GM12878 (cell line): ENCODE measurements at regions not wholly inside any gene's neighbourhood (a gene's known extent, or its start where the extent isn't known, plus 50 kb on each side); places are given as distances from the start of the nearest gene placed in this dataset.
A peak's percentile ranks its signal among the peaks of the same experiment; 100 is the strongest.

Experiments
- CBFB ChIP-seq: IDR thresholded peaks from 2 replicates; pipeline ENCODE4 v1.6.1; 2016; ENCODE audit warnings: antibody characterized with exemption, low read depth
- CREB1 ChIP-seq: IDR thresholded peaks from 2 replicates; pipeline ENCODE4 v1.6.1; 2012; ENCODE audit warnings: low read depth, mild to moderate bottlenecking, inconsistent platforms
- EZH2 ChIP-seq: IDR thresholded peaks from 2 replicates; pipeline ENCODE4 v1.6.1; 2012; ENCODE audit warnings: low read depth, mild to moderate bottlenecking, control low read depth, inconsistent platforms, low read length, borderline replicate concordance; ENCODE audit not compliant: control insufficient read depth
- MEF2A ChIP-seq: IDR thresholded peaks from 2 replicates; pipeline ENCODE4 v1.6.1; 2011; ENCODE audit warnings: low read depth, mild to moderate bottlenecking, low read length, moderate library complexity; ENCODE audit not compliant: insufficient read depth
- POLR2A ChIP-seq: IDR thresholded peaks from 2 replicates; pipeline ENCODE4 v1.6.1; 2011; ENCODE audit warnings: low read depth, mild to moderate bottlenecking, low read length
- POLR2AphosphoS2 ChIP-seq: IDR thresholded peaks from 2 replicates; pipeline ENCODE4 v1.6.1; 2011; ENCODE audit warnings: low read depth, mild to moderate bottlenecking, low read length, improper control_type of control experiment, moderate library complexity
- RAD21 ChIP-seq: IDR thresholded peaks from 2 replicates; pipeline ENCODE4 v1.6.1; 2011; ENCODE audit warnings: mild to moderate bottlenecking, low read depth, low read length, moderate library complexity; ENCODE audit not compliant: insufficient read depth
- SIN3A ChIP-seq: IDR thresholded peaks from 2 replicates; pipeline ENCODE4 v1.6.1; 2012; ENCODE audit warnings: low read depth, low read length, improper control_type of control experiment
- TAF1 ChIP-seq: IDR thresholded peaks from 2 replicates; pipeline ENCODE4 v1.6.1; 2011; ENCODE audit warnings: mild to moderate bottlenecking, low read depth, low read length, borderline replicate concordance
- TF ChIP-seq, protein P1 (sequence below), 3 experiments: IDR thresholded peaks in 2 of 3; conservative IDR thresholded peaks in 1 of 3; 2 replicates each; pipeline ENCODE4 v1.5.1; 2011; ENCODE audit warnings: low read depth in 3 of 3, low read length in 3 of 3, mild to moderate bottlenecking in 3 of 3, control low read depth in 2 of 3, moderate library complexity in 2 of 3, inconsistent platforms in 1 of 3, mixed read lengths in 1 of 3; ENCODE audit not compliant: control insufficient read depth in 2 of 3, insufficient read depth in 1 of 3; ENCODE audit errors: extremely low read depth in 1 of 3
- TF ChIP-seq, protein P2 (sequence below): IDR thresholded peaks from 2 replicates; pipeline ENCODE4 v1.6.1; 2011; ENCODE audit warnings: mild to moderate bottlenecking, low read depth, low read length, moderate library complexity; ENCODE audit not compliant: insufficient replicate concordance
- TF ChIP-seq, protein P3 (sequence below): IDR thresholded peaks from 2 replicates; pipeline ENCODE4 v1.6.1; 2012; ENCODE audit warnings: improper control_type of control experiment, low read depth, low read length; ENCODE audit not compliant: insufficient replicate concordance
- TF ChIP-seq, protein P4 (sequence below): fragments of 150-350 bp; IDR thresholded peaks from 2 replicates; pipeline ENCODE4 v1.6.1; 2016; ENCODE audit warnings: low read depth, low read length

DNA sequence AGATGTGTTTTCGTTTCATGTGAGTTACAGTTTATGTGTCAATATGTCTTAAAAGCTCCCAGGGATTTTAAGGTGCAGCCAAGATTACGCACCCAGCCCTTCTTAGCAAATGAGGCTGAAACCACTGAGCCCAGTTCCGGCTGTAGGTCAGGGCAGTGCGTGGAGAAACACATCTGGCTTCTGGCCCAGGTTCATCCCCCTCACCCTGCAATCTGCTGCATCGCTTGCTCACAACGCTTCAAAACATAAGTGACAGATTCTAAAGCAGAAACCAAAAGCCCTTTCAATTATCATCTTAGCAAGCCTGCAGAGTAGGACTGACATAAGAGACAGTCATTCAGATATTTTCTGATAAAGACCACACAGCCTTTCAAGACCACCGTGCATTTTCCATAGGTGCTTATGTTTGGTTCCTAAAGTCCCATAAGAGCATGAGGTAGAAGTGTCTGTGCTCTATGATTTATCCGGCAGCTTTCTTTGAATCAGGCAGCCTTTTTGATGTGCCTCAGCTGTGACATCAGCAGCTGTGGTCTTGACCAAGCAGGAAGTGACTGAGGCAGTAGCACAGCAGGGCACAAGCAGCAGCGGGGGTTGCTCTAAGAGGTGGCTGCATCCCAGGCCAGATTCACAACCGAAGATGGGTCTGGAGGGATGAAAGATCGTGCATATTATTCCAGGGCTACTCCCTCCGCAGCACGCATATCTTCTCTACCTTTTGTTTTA is 72.1 kb upstream of the LYZL2 start:
- TF ChIP-seq EZH2 (no peak), RAD21 (no peak), POLR2A (peak; percentile 65), CREB1 (peak; percentile 74), POLR2AphosphoS2 (0 out of 2 replicates have a peak, but pooled peaks have one; percentile 63), SIN3A (no peak), CBFB (peak; percentile 42; the same call in 1 of the 2 replicates), TAF1 (peak; percentile 53; the same call in 1 of the 2 replicates), MEF2A (0 out of 2 replicates have a peak, but pooled peaks have one; percentile 46)
- TF ChIP-seq, protein P1, sequence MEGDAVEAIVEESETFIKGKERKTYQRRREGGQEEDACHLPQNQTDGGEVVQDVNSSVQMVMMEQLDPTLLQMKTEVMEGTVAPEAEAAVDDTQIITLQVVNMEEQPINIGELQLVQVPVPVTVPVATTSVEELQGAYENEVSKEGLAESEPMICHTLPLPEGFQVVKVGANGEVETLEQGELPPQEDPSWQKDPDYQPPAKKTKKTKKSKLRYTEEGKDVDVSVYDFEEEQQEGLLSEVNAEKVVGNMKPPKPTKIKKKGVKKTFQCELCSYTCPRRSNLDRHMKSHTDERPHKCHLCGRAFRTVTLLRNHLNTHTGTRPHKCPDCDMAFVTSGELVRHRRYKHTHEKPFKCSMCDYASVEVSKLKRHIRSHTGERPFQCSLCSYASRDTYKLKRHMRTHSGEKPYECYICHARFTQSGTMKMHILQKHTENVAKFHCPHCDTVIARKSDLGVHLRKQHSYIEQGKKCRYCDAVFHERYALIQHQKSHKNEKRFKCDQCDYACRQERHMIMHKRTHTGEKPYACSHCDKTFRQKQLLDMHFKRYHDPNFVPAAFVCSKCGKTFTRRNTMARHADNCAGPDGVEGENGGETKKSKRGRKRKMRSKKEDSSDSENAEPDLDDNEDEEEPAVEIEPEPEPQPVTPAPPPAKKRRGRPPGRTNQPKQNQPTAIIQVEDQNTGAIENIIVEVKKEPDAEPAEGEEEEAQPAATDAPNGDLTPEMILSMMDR (IDR thresholded peaks at IDR 0.05 in 2 of 3, conservative IDR thresholded peaks at IDR 0.05 in 1 of 3; ENCODE audit: control insufficient read depth in 2 of 3, extremely low read depth in 1 of 3, insufficient read depth in 1 of 3, low read depth in 3 of 3, low read length in 3 of 3) = no peak
- TF ChIP-seq, protein P2, sequence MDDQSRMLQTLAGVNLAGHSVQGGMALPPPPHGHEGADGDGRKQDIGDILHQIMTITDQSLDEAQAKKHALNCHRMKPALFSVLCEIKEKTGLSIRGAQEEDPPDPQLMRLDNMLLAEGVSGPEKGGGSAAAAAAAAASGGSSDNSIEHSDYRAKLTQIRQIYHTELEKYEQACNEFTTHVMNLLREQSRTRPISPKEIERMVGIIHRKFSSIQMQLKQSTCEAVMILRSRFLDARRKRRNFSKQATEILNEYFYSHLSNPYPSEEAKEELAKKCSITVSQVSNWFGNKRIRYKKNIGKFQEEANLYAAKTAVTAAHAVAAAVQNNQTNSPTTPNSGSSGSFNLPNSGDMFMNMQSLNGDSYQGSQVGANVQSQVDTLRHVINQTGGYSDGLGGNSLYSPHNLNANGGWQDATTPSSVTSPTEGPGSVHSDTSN = peak; percentile 11
- TF ChIP-seq, protein P3, sequence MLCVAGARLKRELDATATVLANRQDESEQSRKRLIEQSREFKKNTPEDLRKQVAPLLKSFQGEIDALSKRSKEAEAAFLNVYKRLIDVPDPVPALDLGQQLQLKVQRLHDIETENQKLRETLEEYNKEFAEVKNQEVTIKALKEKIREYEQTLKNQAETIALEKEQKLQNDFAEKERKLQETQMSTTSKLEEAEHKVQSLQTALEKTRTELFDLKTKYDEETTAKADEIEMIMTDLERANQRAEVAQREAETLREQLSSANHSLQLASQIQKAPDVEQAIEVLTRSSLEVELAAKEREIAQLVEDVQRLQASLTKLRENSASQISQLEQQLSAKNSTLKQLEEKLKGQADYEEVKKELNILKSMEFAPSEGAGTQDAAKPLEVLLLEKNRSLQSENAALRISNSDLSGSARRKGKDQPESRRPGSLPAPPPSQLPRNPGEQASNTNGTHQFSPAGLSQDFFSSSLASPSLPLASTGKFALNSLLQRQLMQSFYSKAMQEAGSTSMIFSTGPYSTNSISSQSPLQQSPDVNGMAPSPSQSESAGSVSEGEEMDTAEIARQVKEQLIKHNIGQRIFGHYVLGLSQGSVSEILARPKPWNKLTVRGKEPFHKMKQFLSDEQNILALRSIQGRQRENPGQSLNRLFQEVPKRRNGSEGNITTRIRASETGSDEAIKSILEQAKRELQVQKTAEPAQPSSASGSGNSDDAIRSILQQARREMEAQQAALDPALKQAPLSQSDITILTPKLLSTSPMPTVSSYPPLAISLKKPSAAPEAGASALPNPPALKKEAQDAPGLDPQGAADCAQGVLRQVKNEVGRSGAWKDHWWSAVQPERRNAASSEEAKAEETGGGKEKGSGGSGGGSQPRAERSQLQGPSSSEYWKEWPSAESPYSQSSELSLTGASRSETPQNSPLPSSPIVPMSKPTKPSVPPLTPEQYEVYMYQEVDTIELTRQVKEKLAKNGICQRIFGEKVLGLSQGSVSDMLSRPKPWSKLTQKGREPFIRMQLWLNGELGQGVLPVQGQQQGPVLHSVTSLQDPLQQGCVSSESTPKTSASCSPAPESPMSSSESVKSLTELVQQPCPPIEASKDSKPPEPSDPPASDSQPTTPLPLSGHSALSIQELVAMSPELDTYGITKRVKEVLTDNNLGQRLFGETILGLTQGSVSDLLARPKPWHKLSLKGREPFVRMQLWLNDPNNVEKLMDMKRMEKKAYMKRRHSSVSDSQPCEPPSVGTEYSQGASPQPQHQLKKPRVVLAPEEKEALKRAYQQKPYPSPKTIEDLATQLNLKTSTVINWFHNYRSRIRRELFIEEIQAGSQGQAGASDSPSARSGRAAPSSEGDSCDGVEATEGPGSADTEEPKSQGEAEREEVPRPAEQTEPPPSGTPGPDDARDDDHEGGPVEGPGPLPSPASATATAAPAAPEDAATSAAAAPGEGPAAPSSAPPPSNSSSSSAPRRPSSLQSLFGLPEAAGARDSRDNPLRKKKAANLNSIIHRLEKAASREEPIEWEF = no peak
- TF ChIP-seq, protein P4, sequence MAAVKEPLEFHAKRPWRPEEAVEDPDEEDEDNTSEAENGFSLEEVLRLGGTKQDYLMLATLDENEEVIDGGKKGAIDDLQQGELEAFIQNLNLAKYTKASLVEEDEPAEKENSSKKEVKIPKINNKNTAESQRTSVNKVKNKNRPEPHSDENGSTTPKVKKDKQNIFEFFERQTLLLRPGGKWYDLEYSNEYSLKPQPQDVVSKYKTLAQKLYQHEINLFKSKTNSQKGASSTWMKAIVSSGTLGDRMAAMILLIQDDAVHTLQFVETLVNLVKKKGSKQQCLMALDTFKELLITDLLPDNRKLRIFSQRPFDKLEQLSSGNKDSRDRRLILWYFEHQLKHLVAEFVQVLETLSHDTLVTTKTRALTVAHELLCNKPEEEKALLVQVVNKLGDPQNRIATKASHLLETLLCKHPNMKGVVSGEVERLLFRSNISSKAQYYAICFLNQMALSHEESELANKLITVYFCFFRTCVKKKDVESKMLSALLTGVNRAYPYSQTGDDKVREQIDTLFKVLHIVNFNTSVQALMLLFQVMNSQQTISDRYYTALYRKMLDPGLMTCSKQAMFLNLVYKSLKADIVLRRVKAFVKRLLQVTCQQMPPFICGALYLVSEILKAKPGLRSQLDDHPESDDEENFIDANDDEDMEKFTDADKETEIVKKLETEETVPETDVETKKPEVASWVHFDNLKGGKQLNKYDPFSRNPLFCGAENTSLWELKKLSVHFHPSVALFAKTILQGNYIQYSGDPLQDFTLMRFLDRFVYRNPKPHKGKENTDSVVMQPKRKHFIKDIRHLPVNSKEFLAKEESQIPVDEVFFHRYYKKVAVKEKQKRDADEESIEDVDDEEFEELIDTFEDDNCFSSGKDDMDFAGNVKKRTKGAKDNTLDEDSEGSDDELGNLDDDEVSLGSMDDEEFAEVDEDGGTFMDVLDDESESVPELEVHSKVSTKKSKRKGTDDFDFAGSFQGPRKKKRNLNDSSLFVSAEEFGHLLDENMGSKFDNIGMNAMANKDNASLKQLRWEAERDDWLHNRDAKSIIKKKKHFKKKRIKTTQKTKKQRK = no peak
